ENCODE measurements at regions not wholly inside any gene's neighbourhood (a gene's known extent, or its start where the extent isn't known, plus 50 kb on each side); places are given as distances from the start of the nearest gene placed in this dataset.
"Not testable (repeated sequence)": the region's sequence is repeated elsewhere in the genome, so short reads cannot be mapped to it uniquely, and the experiment has no call there.

DNA sequence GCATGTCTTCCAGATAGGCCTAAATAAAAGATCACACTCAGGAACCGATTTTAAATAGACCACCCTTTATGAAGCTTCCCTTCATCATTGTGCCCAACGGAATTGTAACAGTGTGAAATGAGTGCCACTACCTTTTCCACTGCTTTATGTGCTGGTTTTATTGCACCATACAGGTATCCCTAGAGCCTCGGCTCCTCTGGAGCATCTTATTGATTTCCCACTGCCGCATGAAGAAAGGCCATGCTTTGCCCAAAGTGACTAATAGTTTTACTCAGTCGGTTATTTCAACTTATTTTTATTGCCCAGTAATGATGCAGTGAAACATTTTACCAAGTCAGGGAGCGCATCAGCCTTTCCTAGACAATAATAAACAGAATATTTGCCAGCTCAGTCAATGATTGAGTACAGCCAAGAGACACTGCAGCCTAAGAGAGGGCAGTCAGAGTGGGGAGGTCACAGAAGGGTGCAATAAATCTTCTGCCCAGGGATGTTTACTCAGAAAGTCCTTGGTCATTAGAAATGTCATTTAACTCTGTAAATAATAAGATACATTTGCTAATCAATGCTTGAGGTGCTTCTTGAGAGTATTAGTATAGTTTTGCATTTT, 216.6 kb upstream of the SPATA31A3 start:
- not testable (repeated sequence) for TF ChIP-seq EP300 (IDR thresholded peaks at IDR 0.05; ENCODE audit: low read length); SMARCA4 (IDR thresholded peaks at IDR 0.05); MAFK (IDR thresholded peaks at IDR 0.05; ENCODE audit: low read length)
- TF ChIP-seq, protein P1, sequence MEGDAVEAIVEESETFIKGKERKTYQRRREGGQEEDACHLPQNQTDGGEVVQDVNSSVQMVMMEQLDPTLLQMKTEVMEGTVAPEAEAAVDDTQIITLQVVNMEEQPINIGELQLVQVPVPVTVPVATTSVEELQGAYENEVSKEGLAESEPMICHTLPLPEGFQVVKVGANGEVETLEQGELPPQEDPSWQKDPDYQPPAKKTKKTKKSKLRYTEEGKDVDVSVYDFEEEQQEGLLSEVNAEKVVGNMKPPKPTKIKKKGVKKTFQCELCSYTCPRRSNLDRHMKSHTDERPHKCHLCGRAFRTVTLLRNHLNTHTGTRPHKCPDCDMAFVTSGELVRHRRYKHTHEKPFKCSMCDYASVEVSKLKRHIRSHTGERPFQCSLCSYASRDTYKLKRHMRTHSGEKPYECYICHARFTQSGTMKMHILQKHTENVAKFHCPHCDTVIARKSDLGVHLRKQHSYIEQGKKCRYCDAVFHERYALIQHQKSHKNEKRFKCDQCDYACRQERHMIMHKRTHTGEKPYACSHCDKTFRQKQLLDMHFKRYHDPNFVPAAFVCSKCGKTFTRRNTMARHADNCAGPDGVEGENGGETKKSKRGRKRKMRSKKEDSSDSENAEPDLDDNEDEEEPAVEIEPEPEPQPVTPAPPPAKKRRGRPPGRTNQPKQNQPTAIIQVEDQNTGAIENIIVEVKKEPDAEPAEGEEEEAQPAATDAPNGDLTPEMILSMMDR (IDR thresholded peaks at IDR 0.05 in 2 of 3, conservative IDR thresholded peaks at IDR 0.05 in 1 of 3; ENCODE audit: insufficient read depth in 2 of 3, low read depth in 1 of 3, low read length in 3 of 3) = not testable (repeated sequence)
- TF ChIP-seq, protein P2, sequence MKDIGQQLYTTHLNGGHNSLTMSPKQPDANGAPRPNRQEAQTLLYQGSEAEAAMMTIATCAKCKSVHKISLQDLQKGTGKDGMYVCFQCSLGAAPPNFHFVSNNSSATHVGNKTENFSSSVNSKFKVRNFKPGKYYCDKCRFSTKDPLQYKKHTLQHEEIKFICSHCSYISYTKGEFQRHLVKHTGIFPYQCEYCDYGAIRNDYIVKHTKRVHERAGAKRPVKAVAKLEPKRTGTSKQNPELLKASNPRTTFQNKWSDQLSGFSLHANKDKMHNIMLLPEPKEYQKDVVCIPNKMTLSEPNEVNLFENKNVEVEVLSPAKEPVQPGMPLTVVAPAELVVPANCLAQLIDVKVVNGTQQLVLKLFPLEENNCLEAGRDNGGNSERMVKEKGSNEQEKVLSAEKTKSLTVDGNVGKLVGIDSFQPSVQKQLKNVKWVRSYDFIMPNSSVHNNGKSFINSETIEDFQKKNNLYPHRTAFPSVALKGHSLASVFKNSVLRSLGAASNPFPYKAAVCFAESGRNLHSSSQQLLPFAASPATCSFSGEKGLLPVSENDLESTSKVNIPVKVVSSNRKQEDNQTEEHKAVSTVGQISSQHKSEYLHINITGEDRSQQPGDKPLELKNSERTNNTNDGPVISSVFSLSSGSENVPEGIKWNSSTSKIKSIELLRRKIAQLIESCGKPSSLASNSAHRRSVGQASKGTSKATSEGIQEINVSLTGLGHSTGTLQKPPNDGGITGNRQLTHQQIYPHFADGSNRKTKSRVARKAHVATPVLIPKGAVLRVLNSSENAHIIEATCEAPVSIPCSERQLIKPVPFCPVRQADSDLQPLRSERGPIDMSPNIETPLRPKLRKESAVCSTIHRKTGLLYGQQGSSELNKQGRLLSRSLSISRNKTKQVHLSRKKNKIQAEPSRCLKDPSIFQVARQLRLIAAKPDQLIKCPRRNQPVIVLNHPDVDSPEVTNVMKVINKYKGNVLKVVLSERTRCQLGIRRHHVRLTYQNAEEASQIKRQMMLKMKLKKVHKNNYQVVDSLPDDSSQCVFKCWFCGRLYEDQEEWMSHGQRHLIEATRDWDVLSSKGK (CRISPR knock-in tag; IDR thresholded peaks at IDR 0.05) = not testable (repeated sequence)
